Glutamatergic neuron (in vitro differentiated cells): ENCODE measurements at regions not wholly inside any gene's neighbourhood (a gene's known extent, or its start where the extent isn't known, plus 50 kb on each side); places are given as distances from the start of the nearest gene placed in this dataset.

Source experiments
- DNase-seq: peaks from one replicate; pipeline ENCODE4 v3.0.0; 2022
- H3K27ac Mint-ChIP-seq: one replicate; pipeline ENCODE4 v1.8.0; 2020; ENCODE audit warnings: mild to moderate bottlenecking, mixed read lengths, inconsistent platforms; ENCODE audit not compliant: unreplicated experiment
- H3K27me3 Mint-ChIP-seq: one replicate; pipeline ENCODE4 v1.8.0; 2020; ENCODE audit warnings: mild to moderate bottlenecking, moderate library complexity, mixed read lengths, inconsistent platforms; ENCODE audit not compliant: unreplicated experiment
- H3K36me3 Mint-ChIP-seq: one replicate; pipeline ENCODE4 v1.8.0; 2020; ENCODE audit warnings: mild to moderate bottlenecking, mixed read lengths, inconsistent platforms; ENCODE audit not compliant: unreplicated experiment
- H3K4me1 Mint-ChIP-seq: one replicate; pipeline ENCODE4 v1.8.0; 2020; ENCODE audit warnings: mild to moderate bottlenecking, low read depth, mixed read lengths, inconsistent platforms; ENCODE audit not compliant: unreplicated experiment
- H3K4me3 Mint-ChIP-seq: one replicate; pipeline ENCODE4 v1.8.0; 2020; ENCODE audit warnings: mild to moderate bottlenecking, mixed read lengths, inconsistent platforms; ENCODE audit not compliant: unreplicated experiment
- H3K9me3 Mint-ChIP-seq: one replicate; pipeline ENCODE4 v1.8.0; 2020; ENCODE audit warnings: mild to moderate bottlenecking, moderate library complexity, mixed read lengths, inconsistent platforms; ENCODE audit not compliant: unreplicated experiment
- TF ChIP-seq, protein P1 (sequence below): fragments of 200-600 bp; sonication (generic); IDR thresholded peaks from one replicate; pipeline ENCODE4 v1.5.0; 2021; ENCODE audit not compliant: partially characterized antibody, unreplicated experiment

DNA sequence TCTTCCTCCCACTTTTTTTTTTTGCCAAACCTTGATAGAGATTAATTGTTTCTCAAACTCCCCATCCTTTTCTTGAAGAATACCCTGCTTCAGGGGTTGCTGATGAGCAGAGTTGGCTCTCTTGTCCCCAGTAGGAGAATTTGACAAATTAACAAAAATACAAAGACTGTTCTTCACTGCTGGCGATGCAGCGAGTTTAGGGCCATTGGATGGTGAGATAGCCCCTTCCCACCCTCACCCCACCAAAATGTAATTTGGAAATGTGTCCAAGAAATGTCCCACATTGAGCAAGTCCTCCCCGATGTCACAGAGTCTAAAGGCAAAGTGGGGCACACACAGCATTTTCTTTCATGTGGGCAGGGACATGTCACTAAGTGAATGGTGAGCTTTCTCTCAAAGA lies 136.0 kb upstream of the RARB start:
- no peak overlapping the region for H3K4me3 Mint-ChIP-seq
- no peaks in the 10 kb centered on the region for H3K9me3 Mint-ChIP-seq
- DNase-seq: no peak
- TF ChIP-seq, protein P1, sequence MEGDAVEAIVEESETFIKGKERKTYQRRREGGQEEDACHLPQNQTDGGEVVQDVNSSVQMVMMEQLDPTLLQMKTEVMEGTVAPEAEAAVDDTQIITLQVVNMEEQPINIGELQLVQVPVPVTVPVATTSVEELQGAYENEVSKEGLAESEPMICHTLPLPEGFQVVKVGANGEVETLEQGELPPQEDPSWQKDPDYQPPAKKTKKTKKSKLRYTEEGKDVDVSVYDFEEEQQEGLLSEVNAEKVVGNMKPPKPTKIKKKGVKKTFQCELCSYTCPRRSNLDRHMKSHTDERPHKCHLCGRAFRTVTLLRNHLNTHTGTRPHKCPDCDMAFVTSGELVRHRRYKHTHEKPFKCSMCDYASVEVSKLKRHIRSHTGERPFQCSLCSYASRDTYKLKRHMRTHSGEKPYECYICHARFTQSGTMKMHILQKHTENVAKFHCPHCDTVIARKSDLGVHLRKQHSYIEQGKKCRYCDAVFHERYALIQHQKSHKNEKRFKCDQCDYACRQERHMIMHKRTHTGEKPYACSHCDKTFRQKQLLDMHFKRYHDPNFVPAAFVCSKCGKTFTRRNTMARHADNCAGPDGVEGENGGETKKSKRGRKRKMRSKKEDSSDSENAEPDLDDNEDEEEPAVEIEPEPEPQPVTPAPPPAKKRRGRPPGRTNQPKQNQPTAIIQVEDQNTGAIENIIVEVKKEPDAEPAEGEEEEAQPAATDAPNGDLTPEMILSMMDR: no peak
- no peaks in the 10 kb centered on the region for H3K4me1 Mint-ChIP-seq
- no peak overlapping the region for H3K27ac Mint-ChIP-seq
- no peaks in the 10 kb centered on the region for H3K36me3 Mint-ChIP-seq
- no peaks in the 10 kb centered on the region for H3K27me3 Mint-ChIP-seq

DNA sequence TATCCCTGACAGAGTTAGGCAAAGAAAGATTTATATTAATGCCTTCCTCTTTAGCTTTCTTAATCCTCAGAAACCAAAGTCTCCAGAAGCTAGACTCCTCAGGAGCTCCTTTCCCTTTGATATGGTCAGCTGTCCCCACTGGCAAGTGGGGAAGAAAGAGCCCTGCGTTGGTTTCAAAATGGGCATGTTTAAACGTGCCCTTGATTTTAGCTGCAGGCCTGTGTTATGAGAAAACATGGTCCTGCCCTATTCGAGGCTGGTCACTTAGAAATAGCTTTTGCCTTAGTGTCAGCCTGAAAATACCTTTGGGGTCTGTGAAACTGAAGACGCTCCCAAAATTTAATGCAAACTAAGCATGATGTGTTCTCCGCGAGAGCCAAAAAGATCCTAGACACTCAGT lies 135.5 kb upstream of the RARB start:
- TF ChIP-seq, protein P1: no peak
- Mint-ChIP-seq H3K9me3 (no peaks in the 10 kb centered on the region), H3K27me3 (peaks cover under 1% of the 10 kb centered on the region), H3K27ac (no peak overlapping the region), H3K4me3 (no peak overlapping the region), H3K36me3 (no peaks in the 10 kb centered on the region), H3K4me1 (peaks cover 1% of the 10 kb centered on the region)
- no peak for DNase-seq

DNA sequence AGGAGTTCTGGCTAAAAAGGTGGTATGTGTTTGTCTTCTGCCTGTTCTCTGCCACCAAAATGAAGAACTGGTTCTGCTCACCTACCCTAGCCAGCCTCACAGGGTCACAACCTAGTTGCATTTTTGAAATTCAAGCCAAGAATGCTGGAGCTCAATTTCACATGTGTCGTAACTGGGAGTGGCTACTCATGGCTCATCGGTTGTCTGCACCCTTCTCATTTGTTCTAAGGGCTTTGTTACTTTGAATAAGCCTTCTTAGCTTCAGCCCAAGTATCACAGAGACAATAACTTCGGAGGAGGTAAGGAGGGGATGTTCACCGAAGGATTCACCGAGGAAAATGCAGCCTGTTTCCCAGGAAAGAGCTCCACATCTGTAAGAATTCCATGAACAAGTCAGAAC lies 134.3 kb upstream of the RARB start:
- Mint-ChIP-seq H3K4me1 (peaks cover 3% of the 10 kb centered on the region), H3K27ac (no peak overlapping the region), H3K4me3 (no peak overlapping the region), H3K9me3 (no peaks in the 10 kb centered on the region), H3K27me3 (peaks cover 1% of the 10 kb centered on the region), H3K36me3 (no peaks in the 10 kb centered on the region)
- DNase-seq: no peak
- TF ChIP-seq, protein P1: no peak

DNA sequence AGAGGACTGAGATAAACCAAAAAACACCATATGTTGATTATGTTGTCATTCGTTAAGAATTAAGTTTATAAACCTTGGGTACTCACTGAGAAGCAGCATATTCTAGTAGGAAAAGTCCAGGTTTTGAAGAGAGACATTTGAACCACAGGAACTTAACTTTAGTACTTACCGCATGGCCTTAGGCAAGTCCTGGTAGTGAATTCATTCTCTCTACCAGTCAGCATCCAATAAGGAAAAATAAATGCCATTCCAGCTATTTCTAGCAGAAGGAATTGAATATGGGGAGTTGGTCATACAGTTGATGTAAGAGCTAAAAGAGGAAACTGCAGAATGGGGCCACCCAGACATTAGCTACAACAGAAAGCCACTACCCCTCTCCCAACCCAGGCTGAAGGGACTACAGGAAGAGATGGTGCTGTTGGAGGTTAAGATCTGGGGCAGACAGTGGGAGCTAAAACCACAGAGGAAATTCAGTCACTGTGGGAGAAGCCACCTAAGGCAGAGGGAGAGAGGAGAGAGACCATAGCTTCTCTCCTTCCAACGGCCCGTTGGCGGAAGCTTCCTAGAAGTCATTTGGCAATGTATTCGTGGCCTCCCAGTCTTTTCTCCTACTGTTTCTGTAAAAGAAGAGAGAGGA lies 133.8 kb upstream of the RARB start:
- peak overlapping the region; percentile 3 for H3K27ac Mint-ChIP-seq
- TF ChIP-seq, protein P1: no peak
- no peak overlapping the region for H3K4me3 Mint-ChIP-seq
- peaks cover 3% of the 10 kb centered on the region for H3K4me1 Mint-ChIP-seq
- H3K9me3 Mint-ChIP-seq: no peaks in the 10 kb centered on the region
- no peak for DNase-seq
- H3K36me3 Mint-ChIP-seq: no peaks in the 10 kb centered on the region
- H3K27me3 Mint-ChIP-seq: peaks cover 1% of the 10 kb centered on the region

DNA sequence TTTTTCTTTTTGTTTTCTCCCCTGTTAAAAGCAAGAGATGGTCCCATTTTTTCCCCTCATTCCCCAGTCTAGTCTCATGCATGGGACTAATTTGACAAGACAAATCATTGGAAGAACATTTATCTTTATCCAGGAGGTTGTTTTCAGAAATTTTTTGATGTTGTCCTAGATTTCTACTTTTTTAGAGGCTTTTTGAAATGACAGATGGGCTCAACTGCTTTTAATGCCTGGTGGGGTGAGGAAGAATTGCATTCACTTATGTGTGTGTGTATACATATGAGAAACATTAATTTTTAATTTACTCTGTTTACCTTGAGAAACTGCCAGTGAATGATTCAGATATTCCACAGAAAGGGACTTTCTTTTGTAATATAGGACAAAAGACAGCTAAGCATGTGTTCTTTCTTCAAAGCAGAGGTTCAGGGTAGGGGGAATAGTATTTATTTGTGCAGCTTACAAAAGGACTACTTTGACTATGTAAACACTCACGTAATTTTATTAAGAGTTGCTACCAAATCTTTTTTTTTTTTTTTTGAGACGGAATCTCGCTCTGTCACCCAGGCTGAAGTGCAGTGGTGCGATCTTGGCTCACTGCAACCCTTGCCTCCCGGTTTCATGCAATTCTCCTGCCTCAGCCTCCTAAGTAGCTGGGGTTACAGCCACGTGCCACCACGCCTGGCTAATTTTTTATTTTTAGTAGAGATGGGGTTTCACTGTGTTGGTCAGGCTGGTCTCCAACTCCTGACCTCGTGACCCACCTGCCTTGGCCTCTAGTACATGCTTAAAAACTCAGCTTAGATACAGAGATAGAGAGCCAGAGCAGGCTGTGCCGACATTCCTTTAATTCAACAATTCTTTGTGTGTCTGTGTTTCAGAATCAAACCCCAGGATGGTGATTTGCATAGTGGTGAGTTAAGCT lies 130.1 kb upstream of the RARB start:
- H3K4me3 Mint-ChIP-seq: no peak overlapping the region
- H3K27me3 Mint-ChIP-seq: peaks cover 1% of the 10 kb centered on the region
- H3K36me3 Mint-ChIP-seq: no peaks in the 10 kb centered on the region
- TF ChIP-seq, protein P1: peak; percentile 26
- no peaks in the 10 kb centered on the region for H3K9me3 Mint-ChIP-seq
- peaks cover 3% of the 10 kb centered on the region for H3K4me1 Mint-ChIP-seq
- DNase-seq: no peak
- H3K27ac Mint-ChIP-seq: no peak overlapping the region
